Lower leg skin (tissue), 3 donors: ENCODE measurements at regions not wholly inside any gene's neighbourhood (a gene's known extent, or its start where the extent isn't known, plus 50 kb on each side); places are given as distances from the start of the nearest gene placed in this dataset.

Source experiments
- POLR2A ChIP-seq, 2 donors: fragments of 450-650 bp; IDR thresholded peaks; one replicate each; pipeline ENCODE4 v1.6.1; 2016 to 2017; ENCODE audit warnings: antibody characterized with exemption in 2 of 2, mild to moderate bottlenecking in 1 of 2, moderate library complexity in 1 of 2
- TF ChIP-seq, protein P1 (sequence below), 3 donors: fragments of 450-650 bp; IDR thresholded peaks; one replicate each; pipeline ENCODE4 v1.5.1; 2016; ENCODE audit warnings: antibody characterized with exemption in 3 of 3, mild to moderate bottlenecking in 3 of 3, moderate library complexity in 2 of 3

DNA sequence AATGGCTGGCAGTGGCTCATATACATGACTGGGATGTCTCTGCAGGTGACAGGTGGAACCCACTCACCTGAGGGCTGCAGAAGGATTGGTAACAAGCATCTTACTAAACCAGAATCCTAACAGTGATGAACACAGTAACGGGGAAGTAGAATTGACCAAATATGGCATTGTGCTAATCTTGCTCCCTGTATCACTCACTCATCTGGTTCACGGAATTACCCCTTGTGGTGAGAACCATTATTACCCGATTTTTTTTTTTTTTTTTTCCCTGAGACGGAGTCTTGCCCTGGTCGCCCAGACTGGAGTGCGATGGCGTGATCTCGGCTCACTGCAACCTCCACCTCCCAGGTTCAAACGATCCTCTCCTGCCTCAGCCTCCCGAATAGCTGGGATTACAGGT, 69.5 kb downstream of the PTPRS start:
- TF ChIP-seq, protein P1, sequence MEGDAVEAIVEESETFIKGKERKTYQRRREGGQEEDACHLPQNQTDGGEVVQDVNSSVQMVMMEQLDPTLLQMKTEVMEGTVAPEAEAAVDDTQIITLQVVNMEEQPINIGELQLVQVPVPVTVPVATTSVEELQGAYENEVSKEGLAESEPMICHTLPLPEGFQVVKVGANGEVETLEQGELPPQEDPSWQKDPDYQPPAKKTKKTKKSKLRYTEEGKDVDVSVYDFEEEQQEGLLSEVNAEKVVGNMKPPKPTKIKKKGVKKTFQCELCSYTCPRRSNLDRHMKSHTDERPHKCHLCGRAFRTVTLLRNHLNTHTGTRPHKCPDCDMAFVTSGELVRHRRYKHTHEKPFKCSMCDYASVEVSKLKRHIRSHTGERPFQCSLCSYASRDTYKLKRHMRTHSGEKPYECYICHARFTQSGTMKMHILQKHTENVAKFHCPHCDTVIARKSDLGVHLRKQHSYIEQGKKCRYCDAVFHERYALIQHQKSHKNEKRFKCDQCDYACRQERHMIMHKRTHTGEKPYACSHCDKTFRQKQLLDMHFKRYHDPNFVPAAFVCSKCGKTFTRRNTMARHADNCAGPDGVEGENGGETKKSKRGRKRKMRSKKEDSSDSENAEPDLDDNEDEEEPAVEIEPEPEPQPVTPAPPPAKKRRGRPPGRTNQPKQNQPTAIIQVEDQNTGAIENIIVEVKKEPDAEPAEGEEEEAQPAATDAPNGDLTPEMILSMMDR (IDR thresholded peaks at IDR 0.05): no peak
- TF ChIP-seq POLR2A (IDR thresholded peaks at IDR 0.05): no peak
